ENCODE measurements at regions not wholly inside any gene's neighbourhood (a gene's known extent, or its start where the extent isn't known, plus 50 kb on each side); places are given as distances from the start of the nearest gene placed in this dataset.
A peak's percentile ranks its signal among the peaks of the same experiment; 100 is the strongest.

DNA sequence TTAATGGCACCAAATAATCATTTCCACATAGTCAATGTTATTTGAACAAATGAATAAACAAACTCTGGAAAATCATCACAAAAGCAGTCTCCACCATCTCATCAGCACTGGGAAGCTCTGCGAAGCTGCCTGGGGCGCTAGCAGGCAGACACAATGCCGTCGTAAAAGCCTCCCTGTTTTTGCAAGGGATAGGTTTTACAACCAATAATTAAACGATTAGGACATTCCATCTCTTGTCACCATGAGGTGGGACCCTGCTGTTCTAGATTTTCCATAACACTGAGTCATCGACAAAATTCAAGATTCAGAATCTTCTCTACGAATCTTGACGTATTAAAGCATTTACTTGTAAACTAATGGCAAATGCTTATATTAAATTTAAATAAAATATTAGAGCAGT lies 172.8 kb upstream of the AKR1E2 start:
- TF ChIP-seq, protein P1, sequence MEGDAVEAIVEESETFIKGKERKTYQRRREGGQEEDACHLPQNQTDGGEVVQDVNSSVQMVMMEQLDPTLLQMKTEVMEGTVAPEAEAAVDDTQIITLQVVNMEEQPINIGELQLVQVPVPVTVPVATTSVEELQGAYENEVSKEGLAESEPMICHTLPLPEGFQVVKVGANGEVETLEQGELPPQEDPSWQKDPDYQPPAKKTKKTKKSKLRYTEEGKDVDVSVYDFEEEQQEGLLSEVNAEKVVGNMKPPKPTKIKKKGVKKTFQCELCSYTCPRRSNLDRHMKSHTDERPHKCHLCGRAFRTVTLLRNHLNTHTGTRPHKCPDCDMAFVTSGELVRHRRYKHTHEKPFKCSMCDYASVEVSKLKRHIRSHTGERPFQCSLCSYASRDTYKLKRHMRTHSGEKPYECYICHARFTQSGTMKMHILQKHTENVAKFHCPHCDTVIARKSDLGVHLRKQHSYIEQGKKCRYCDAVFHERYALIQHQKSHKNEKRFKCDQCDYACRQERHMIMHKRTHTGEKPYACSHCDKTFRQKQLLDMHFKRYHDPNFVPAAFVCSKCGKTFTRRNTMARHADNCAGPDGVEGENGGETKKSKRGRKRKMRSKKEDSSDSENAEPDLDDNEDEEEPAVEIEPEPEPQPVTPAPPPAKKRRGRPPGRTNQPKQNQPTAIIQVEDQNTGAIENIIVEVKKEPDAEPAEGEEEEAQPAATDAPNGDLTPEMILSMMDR (IDR thresholded peaks at IDR 0.05) = no peak
- H3K36me3 Mint-ChIP-seq (ENCODE audit: low read depth) = no peaks in the 10 kb centered on the region
- DNase-seq (ENCODE audit: low spot score) = no peak
- H3K27me3 Mint-ChIP-seq (ENCODE audit: low read depth) = no peaks in the 10 kb centered on the region
- peaks cover 55% of the 10 kb centered on the region for H3K4me1 Mint-ChIP-seq (ENCODE audit: low read depth)
- no peaks in the 10 kb centered on the region for H3K9me3 Mint-ChIP-seq (ENCODE audit: low read depth)
- no peak overlapping the region for H3K4me3 Mint-ChIP-seq (ENCODE audit: unreplicated experiment)
- no peak overlapping the region for H3K27ac Mint-ChIP-seq (ENCODE audit: unreplicated experiment)

DNA sequence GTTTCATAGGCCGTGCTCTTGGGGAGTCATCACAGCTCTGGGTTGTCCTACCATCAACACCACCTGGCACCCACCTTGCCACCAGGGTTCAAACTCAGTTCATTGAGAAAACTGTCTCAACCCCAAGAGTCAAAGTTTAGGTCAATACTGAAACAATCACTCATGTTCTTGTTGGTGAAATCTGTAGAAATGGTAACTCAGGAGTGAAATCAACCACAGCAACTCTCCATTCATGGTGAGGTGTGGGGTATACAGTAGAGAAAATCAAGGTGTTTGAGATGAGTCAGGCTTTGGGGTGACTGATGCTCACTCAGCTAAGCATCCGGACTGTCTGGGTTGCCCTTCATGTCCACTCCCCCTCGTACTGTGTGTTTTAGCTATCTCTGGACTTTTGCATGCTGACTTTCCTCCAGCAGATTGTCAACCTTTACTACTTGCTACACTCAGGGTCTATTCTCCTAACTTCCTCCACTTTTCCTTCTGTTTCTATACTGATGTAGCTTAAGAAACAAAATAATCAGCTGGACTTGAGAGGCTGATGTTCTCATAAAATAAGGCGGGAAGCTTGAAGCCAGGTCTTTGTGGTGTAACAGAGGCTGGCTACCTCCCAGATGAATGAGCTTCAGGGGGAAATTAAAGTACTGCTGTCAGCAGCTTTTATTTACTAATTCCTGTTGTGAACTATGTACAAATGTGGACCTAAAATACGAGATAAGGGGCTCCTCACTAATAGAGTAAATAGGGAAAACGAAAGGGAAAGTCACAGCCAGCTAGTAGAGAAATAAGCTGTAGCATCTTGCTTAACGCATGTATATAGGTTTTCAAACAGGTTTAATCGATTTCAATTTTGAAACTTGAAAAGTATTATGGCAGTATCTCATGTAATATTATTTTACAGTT lies 173.6 kb upstream of the AKR1E2 start:
- H3K27me3 Mint-ChIP-seq (ENCODE audit: low read depth) = no peaks in the 10 kb centered on the region
- no peaks in the 10 kb centered on the region for H3K36me3 Mint-ChIP-seq (ENCODE audit: low read depth)
- TF ChIP-seq, protein P1 (IDR thresholded peaks at IDR 0.05) = no peak
- no peak overlapping the region for H3K4me3 Mint-ChIP-seq (ENCODE audit: unreplicated experiment)
- H3K9me3 Mint-ChIP-seq (ENCODE audit: low read depth) = no peaks in the 10 kb centered on the region
- no peak overlapping the region for H3K27ac Mint-ChIP-seq (ENCODE audit: unreplicated experiment)
- DNase-seq (ENCODE audit: low spot score) = no peak
- peaks cover 59% of the 10 kb centered on the region for H3K4me1 Mint-ChIP-seq (ENCODE audit: low read depth)

DNA sequence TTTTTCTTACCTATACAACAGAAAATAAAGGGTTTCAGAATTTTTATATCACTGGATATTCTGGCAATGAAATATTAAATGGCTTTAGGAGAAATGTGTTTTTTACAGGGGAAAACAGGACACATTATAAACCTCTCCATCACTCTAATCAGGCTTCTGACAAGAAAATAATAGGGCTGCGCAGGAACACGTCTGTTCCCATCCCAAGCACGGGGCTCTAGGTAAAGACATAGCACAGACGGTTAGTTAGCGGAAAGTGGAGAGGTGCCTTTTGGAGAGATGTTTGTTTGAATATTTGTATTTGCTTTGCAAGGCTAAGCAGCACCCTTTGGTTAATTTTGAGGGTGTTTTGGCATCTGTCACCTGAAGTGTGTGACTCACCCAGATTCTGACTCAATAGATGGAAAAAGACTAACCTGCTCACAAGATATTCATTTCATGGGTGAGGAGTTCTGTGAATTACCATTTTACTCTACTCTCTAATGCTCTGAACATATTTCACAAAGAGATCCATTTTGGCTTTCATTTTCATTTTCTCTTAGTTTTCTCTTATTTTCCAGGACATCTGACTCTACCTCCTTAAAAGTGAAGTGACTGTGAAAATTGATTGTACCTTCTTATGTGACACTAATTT lies 174.5 kb upstream of the AKR1E2 start:
- Mint-ChIP-seq H3K27me3 (ENCODE audit: low read depth) (no peaks in the 10 kb centered on the region), H3K27ac (ENCODE audit: unreplicated experiment) (no peak overlapping the region), H3K9me3 (ENCODE audit: low read depth) (no peaks in the 10 kb centered on the region), H3K4me1 (ENCODE audit: low read depth) (peaks cover 64% of the 10 kb centered on the region), H3K36me3 (ENCODE audit: low read depth) (no peaks in the 10 kb centered on the region), H3K4me3 (ENCODE audit: unreplicated experiment) (no peak overlapping the region)
- TF ChIP-seq, protein P1 (IDR thresholded peaks at IDR 0.05) = no peak
- no peak for DNase-seq (ENCODE audit: low spot score)

DNA sequence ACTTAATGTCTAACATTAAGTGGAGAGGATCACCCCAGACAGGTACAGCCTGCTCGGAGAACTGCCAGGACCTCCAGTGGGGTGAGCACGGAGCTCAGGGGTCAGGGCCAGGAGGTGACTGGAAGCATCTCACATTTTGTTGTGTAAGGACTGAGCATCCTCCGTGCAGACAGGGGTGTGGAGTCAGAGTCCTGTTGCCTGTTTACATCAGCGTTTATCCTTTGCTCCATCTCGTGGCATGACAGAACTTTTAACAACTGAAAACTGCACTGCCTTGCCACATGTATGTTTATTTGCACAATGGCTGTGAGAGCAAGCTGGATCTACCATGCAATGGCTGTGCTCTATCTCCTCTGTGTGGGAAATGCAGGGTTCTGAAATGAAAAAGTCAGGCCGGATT lies 175.4 kb upstream of the AKR1E2 start:
- peaks cover 66% of the 10 kb centered on the region for H3K4me1 Mint-ChIP-seq (ENCODE audit: low read depth)
- H3K36me3 Mint-ChIP-seq (ENCODE audit: low read depth) = no peaks in the 10 kb centered on the region
- TF ChIP-seq, protein P1 (IDR thresholded peaks at IDR 0.05) = peak; percentile 11
- no peaks in the 10 kb centered on the region for H3K27me3 Mint-ChIP-seq (ENCODE audit: low read depth)
- no peak for DNase-seq (ENCODE audit: low spot score)
- H3K4me3 Mint-ChIP-seq (ENCODE audit: unreplicated experiment) = no peak overlapping the region
- no peaks in the 10 kb centered on the region for H3K9me3 Mint-ChIP-seq (ENCODE audit: low read depth)
- H3K27ac Mint-ChIP-seq (ENCODE audit: unreplicated experiment) = peak overlapping the region; percentile 83

- Mint-ChIP-seq H3K27me3 (ENCODE audit: low read depth) (no peaks in the 10 kb centered on the region), H3K36me3 (ENCODE audit: low read depth) (no peaks in the 10 kb centered on the region), H3K4me3 (ENCODE audit: unreplicated experiment) (no peak overlapping the region), H3K4me1 (ENCODE audit: low read depth) (peaks cover 61% of the 10 kb centered on the region), H3K27ac (ENCODE audit: unreplicated experiment) (peak overlapping the region; percentile 83), H3K9me3 (ENCODE audit: low read depth) (no peaks in the 10 kb centered on the region)
- TF ChIP-seq, protein P1 (IDR thresholded peaks at IDR 0.05) = no peak
- DNase-seq (ENCODE audit: low spot score) = no peak
These were observed 176.0 kb upstream of the AKR1E2 start for GRCh38 chr10:4649886-4650508.

Data from chondrocyte (in vitro differentiated cells).